ENCODE measurements at regions not wholly inside any gene's neighbourhood (a gene's known extent, or its start where the extent isn't known, plus 50 kb on each side); places are given as distances from the start of the nearest gene placed in this dataset.

- no peak for TF ChIP-seq TOX (CRISPR knock-in tag; IDR thresholded peaks at IDR 0.05; ENCODE audit: borderline replicate concordance)
- no peak for TF ChIP-seq CSDC2 (CRISPR knock-in tag; IDR thresholded peaks at IDR 0.05)
- TF ChIP-seq ZFP30 (CRISPR knock-in tag; IDR thresholded peaks at IDR 0.05) = no peak
- no peak for TF ChIP-seq ESRRG (CRISPR knock-in tag; IDR thresholded peaks at IDR 0.05)
- TF ChIP-seq, protein P1, sequence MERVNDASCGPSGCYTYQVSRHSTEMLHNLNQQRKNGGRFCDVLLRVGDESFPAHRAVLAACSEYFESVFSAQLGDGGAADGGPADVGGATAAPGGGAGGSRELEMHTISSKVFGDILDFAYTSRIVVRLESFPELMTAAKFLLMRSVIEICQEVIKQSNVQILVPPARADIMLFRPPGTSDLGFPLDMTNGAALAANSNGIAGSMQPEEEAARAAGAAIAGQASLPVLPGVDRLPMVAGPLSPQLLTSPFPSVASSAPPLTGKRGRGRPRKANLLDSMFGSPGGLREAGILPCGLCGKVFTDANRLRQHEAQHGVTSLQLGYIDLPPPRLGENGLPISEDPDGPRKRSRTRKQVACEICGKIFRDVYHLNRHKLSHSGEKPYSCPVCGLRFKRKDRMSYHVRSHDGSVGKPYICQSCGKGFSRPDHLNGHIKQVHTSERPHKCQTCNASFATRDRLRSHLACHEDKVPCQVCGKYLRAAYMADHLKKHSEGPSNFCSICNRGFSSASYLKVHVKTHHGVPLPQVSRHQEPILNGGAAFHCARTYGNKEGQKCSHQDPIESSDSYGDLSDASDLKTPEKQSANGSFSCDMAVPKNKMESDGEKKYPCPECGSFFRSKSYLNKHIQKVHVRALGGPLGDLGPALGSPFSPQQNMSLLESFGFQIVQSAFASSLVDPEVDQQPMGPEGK (CRISPR knock-in tag; IDR thresholded peaks at IDR 0.05; ENCODE audit: borderline replicate concordance) = no peak
- no peak for TF ChIP-seq GLIS3 (CRISPR knock-in tag; IDR thresholded peaks at IDR 0.05)
- TF ChIP-seq SNAI2 (CRISPR knock-in tag; IDR thresholded peaks at IDR 0.05) = no peak
- TF ChIP-seq, protein P2, sequence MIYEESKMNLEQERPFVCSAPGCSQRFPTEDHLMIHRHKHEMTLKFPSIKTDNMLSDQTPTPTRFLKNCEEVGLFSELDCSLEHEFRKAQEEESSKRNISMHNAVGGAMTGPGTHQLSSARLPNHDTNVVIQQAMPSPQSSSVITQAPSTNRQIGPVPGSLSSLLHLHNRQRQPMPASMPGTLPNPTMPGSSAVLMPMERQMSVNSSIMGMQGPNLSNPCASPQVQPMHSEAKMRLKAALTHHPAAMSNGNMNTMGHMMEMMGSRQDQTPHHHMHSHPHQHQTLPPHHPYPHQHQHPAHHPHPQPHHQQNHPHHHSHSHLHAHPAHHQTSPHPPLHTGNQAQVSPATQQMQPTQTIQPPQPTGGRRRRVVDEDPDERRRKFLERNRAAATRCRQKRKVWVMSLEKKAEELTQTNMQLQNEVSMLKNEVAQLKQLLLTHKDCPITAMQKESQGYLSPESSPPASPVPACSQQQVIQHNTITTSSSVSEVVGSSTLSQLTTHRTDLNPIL (CRISPR knock-in tag; IDR thresholded peaks at IDR 0.05; ENCODE audit: low read depth) = no peak
- no peak for TF ChIP-seq POU6F1 (CRISPR knock-in tag; IDR thresholded peaks at IDR 0.05; ENCODE audit: borderline replicate concordance, low read depth)
- TF ChIP-seq ZFP3 (CRISPR knock-in tag; IDR thresholded peaks at IDR 0.05) = no peak
- no peak for TF ChIP-seq ZC3H10 (CRISPR knock-in tag; IDR thresholded peaks at IDR 0.05)
- no peak for TF ChIP-seq TSHZ2 (CRISPR knock-in tag; IDR thresholded peaks at IDR 0.05)
- no peak for TF ChIP-seq BACH2 (CRISPR knock-in tag; IDR thresholded peaks at IDR 0.05; ENCODE audit: borderline replicate concordance)
- no peak for ATAC-seq
Observed at GRCh38 chr4:66921433-66921832, 623.9 kb downstream of the CENPC start.

- ATAC-seq = no peak
- TF ChIP-seq ZC3H10 (CRISPR knock-in tag; IDR thresholded peaks at IDR 0.05) (no peak), PPARA (CRISPR knock-in tag; IDR thresholded peaks at IDR 0.05; ENCODE audit: borderline replicate concordance) (no peak), CSDC2 (CRISPR knock-in tag; IDR thresholded peaks at IDR 0.05) (no peak), ZNF565 (CRISPR knock-in tag; conservative IDR thresholded peaks at IDR 0.05; ENCODE audit: low read depth) (no peak), TCF4 (CRISPR knock-in tag; IDR thresholded peaks at IDR 0.05; ENCODE audit: borderline replicate concordance) (no peak)
Observed at GRCh38 chr4:66920514-66920913, 624.8 kb downstream of the CENPC start.

GRCh38 chr4:66911880-66912279 lies 633.4 kb downstream of the CENPC start:
- TF ChIP-seq GLIS3 (CRISPR knock-in tag; IDR thresholded peaks at IDR 0.05) (no peak), TCF4 (CRISPR knock-in tag; IDR thresholded peaks at IDR 0.05; ENCODE audit: borderline replicate concordance) (no peak), ZFP30 (CRISPR knock-in tag; IDR thresholded peaks at IDR 0.05) (no peak), RARB (CRISPR knock-in tag; IDR thresholded peaks at IDR 0.05) (no peak), OSR1 (CRISPR knock-in tag; IDR thresholded peaks at IDR 0.05) (no peak), SNAI2 (CRISPR knock-in tag; IDR thresholded peaks at IDR 0.05) (no peak), ZFP3 (CRISPR knock-in tag; IDR thresholded peaks at IDR 0.05) (no peak), TOX (CRISPR knock-in tag; IDR thresholded peaks at IDR 0.05; ENCODE audit: borderline replicate concordance) (no peak), ZC3H10 (CRISPR knock-in tag; IDR thresholded peaks at IDR 0.05) (no peak), ESRRG (CRISPR knock-in tag; IDR thresholded peaks at IDR 0.05) (no peak), ZNF8 (CRISPR knock-in tag; IDR thresholded peaks at IDR 0.05) (no peak), ISL1 (CRISPR knock-in tag; IDR thresholded peaks at IDR 0.05) (no peak), TSHZ2 (CRISPR knock-in tag; IDR thresholded peaks at IDR 0.05) (no peak)
- TF ChIP-seq, protein P1 (CRISPR knock-in tag; IDR thresholded peaks at IDR 0.05; ENCODE audit: borderline replicate concordance) = no peak
- TF ChIP-seq, protein P2 (CRISPR knock-in tag; IDR thresholded peaks at IDR 0.05; ENCODE audit: low read depth) = no peak
- TF ChIP-seq, protein P3, sequence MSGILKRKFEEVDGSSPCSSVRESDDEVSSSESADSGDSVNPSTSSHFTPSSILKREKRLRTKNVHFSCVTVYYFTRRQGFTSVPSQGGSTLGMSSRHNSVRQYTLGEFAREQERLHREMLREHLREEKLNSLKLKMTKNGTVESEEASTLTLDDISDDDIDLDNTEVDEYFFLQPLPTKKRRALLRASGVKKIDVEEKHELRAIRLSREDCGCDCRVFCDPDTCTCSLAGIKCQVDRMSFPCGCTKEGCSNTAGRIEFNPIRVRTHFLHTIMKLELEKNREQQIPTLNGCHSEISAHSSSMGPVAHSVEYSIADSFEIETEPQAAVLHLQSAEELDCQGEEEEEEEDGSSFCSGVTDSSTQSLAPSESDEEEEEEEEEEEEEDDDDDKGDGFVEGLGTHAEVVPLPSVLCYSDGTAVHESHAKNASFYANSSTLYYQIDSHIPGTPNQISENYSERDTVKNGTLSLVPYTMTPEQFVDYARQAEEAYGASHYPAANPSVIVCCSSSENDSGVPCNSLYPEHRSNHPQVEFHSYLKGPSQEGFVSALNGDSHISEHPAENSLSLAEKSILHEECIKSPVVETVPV (CRISPR knock-in tag; IDR thresholded peaks at IDR 0.05) = no peak
- ATAC-seq = no peak
